Mesendoderm (in vitro differentiated cells): ENCODE measurements at regions not wholly inside any gene's neighbourhood (a gene's known extent, or its start where the extent isn't known, plus 50 kb on each side); places are given as distances from the start of the nearest gene placed in this dataset.

Experiments
- DNase-seq: peaks from one replicate; pipeline ENCODE4 v3.0.0; 2013
- H2AK5ac ChIP-seq: 2 replicates; pipeline ENCODE4 v1.6.1; 2013; ENCODE audit warnings: low read length, inconsistent platforms
- H2BK120ac ChIP-seq: 2 replicates; pipeline ENCODE4 v1.6.1; 2013; ENCODE audit warnings: low read depth, mild to moderate bottlenecking, low read length, moderate library complexity, mixed read lengths
- H2BK15ac ChIP-seq: replicated peaks from 2 replicates; pipeline ENCODE4 v1.6.1; 2013; ENCODE audit warnings: low read depth, mild to moderate bottlenecking, moderate library complexity
- H2BK5ac ChIP-seq: 2 replicates; pipeline ENCODE4 v1.6.1; 2013; ENCODE audit warnings: low read length, inconsistent platforms
- H3K18ac ChIP-seq: 2 replicates; pipeline ENCODE4 v1.6.1; 2013; ENCODE audit warnings: mild to moderate bottlenecking, low read length, mixed read lengths
- H3K23ac ChIP-seq: one replicate; pipeline ENCODE4 v1.6.1; 2013; ENCODE audit warnings: low read length
- H3K27ac ChIP-seq: 2 replicates; pipeline ENCODE4 v1.5.1; 2013; ENCODE audit warnings: low read depth, mild to moderate bottlenecking, inconsistent platforms, low read length, moderate library complexity
- H3K27me3 ChIP-seq: 2 replicates; pipeline ENCODE4 v1.6.1; 2013; ENCODE audit warnings: low read length, control low read depth, mild to moderate bottlenecking, inconsistent platforms; ENCODE audit not compliant: insufficient read depth, poor library complexity
- H3K36me3 ChIP-seq: 2 replicates; pipeline ENCODE4 v1.6.1; 2013; ENCODE audit warnings: low read length, inconsistent platforms; ENCODE audit not compliant: control insufficient read depth, insufficient read depth
- H3K4ac ChIP-seq: one replicate; pipeline ENCODE4 v1.6.1; 2013; ENCODE audit warnings: low read depth, mild to moderate bottlenecking, low read length, moderate library complexity
- H3K4me1 ChIP-seq: 2 replicates; pipeline ENCODE4 v1.6.1; 2013; ENCODE audit warnings: low read depth, low read length, inconsistent platforms; ENCODE audit not compliant: control insufficient read depth
- H3K4me2 ChIP-seq: 2 replicates; pipeline ENCODE4 v1.6.1; 2013; ENCODE audit warnings: low read length
- H3K4me3 ChIP-seq: 2 replicates; pipeline ENCODE4 v1.5.1; 2013; ENCODE audit warnings: mild to moderate bottlenecking, low read length
- H3K56ac ChIP-seq: one replicate; pipeline ENCODE4 v1.6.1; 2013; ENCODE audit warnings: low read length
- H3K79me1 ChIP-seq: 2 replicates; pipeline ENCODE4 v1.6.1; 2013; ENCODE audit warnings: low read length, inconsistent platforms
- H3K79me2 ChIP-seq: 2 replicates; pipeline ENCODE4 v1.6.1; 2013; ENCODE audit warnings: mild to moderate bottlenecking, low read length; ENCODE audit not compliant: control insufficient read depth, insufficient read depth
- H3K9ac ChIP-seq: 2 replicates; pipeline ENCODE4 v1.6.1; 2013; ENCODE audit warnings: low read length, inconsistent platforms
- H4K5ac ChIP-seq: one replicate; pipeline ENCODE4 v1.6.1; 2013; ENCODE audit warnings: low read length
- H4K8ac ChIP-seq: one replicate; pipeline ENCODE4 v1.6.1; 2013; ENCODE audit warnings: low read depth, mild to moderate bottlenecking, control low read depth, low read length, moderate library complexity
- WGBS: extraction: QIAGEN DNeasy Blood & Tissue Kit; methylation state at CpG from one replicate; pipeline ENCODE4 v1.1.7; 2013; ENCODE audit warnings: low lambda C conversion rate, missing lambda C conversion rate; ENCODE audit not compliant: insufficient coverage; ENCODE audit errors: extremely low coverage; 5-methylcytosine and 5-hydroxymethylcytosine counted together

DNA sequence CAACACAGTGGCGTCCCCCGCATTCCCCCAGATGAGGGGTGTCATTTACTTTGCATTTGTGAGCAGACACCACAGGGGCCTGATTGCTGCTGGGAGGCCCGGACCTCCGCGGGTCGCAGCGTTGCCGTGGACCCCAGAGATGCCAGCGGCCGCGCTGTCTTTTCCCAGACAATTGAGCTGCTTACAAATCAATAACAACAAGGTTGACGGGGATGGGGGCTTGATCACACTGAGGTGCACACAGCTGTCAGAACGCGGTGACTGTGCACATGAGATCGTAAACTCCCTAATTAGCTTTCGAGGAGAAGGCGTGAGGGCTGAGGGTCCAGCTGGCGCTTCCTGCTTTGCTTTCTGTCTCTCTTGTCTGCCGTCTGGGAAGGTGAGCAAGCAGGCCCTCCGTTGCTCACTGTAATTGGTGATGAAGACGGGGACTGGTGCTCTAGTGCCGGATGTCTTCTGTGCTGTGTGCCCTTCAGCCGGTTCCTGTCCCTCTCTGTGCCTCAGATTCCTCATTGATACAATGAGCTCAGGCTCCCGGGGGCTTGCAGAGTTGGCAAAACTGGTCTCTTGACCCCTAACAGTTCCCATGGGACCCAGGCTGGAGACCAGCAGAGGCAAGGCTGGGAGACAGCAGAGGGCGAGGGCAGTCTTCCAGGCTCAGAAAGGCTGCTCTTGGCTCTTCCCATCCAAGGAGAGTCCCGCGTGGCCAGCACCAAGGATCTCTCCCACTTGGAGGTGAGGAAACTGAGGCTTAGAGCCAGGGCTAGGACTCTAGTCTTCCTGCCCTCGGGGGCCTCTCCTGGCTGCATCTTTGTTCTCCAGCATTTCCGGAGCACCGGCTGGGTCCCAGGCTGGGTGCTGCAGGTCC is 126.0 kb upstream of the PMEPA1 start:
- DNase-seq: peak; percentile 36
- H3K4me3 ChIP-seq: no peak overlapping the region

DNA sequence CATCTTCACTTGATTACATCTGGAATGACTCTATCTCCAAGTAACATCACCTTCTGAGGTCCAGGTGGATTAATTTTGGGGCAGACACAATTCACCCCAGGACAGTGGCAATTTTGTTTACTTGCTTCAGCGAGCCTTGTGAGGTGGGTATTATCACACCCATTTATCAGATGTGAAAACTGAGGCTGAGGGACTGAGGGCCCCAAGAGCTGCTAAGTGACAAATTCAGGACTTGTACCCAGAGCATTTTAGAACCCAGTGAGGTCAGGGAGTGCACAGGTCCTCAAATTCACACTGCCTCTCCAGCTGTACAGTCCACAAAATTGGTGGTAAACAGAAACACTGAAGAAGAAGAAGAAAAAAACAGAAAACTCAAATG is 125.2 kb upstream of the PMEPA1 start:
- H3K36me3 ChIP-seq: no peaks in the 10 kb centered on the region
- H3K4me1 ChIP-seq: no peaks in the 10 kb centered on the region
- no peak overlapping the region for H3K18ac ChIP-seq
- H3K56ac ChIP-seq: no peak overlapping the region
- H2BK15ac ChIP-seq: no peak overlapping the region
- H3K4me2 ChIP-seq: no peak overlapping the region
- H3K27me3 ChIP-seq: no peaks in the 10 kb centered on the region
- no peaks in the 10 kb centered on the region for H3K79me2 ChIP-seq
- H3K27ac ChIP-seq: no peak overlapping the region
- H3K4ac ChIP-seq: no peak overlapping the region
- H3K23ac ChIP-seq: no peak overlapping the region
- no peak overlapping the region for H2AK5ac ChIP-seq
- H4K8ac ChIP-seq: no peak overlapping the region
- no peaks in the 10 kb centered on the region for H3K79me1 ChIP-seq
- H2BK5ac ChIP-seq: no peak overlapping the region
- H4K5ac ChIP-seq: no peak overlapping the region
- WGBS: no CpG with 5 or more reads among the region's 1 CpG
- no peak overlapping the region for H3K4me3 ChIP-seq
- H2BK120ac ChIP-seq: no peak overlapping the region
- no peak overlapping the region for H3K9ac ChIP-seq
- no peak for DNase-seq

More for the DNA sequence above, 126.0 kb upstream of the PMEPA1 start:
- H3K23ac ChIP-seq: no peak overlapping the region
- no peak overlapping the region for H4K8ac ChIP-seq
- H2AK5ac ChIP-seq: no peak overlapping the region
- no peak overlapping the region for H4K5ac ChIP-seq
- H3K4me1 ChIP-seq: no peaks in the 10 kb centered on the region
- no peak overlapping the region for H2BK120ac ChIP-seq
- H3K79me2 ChIP-seq: no peaks in the 10 kb centered on the region
- no peak overlapping the region for H3K18ac ChIP-seq
- H3K27ac ChIP-seq: no peak overlapping the region
- H3K27me3 ChIP-seq: no peaks in the 10 kb centered on the region
- H2BK5ac ChIP-seq: no peak overlapping the region
- H3K4me2 ChIP-seq: no peak overlapping the region
- no peak overlapping the region for H2BK15ac ChIP-seq
- H3K9ac ChIP-seq: no peak overlapping the region
- WGBS: no CpG with 5 or more reads among the region's 30 CpGs
- no peaks in the 10 kb centered on the region for H3K79me1 ChIP-seq
- H3K36me3 ChIP-seq: no peaks in the 10 kb centered on the region
- no peak overlapping the region for H3K4ac ChIP-seq
- H3K56ac ChIP-seq: peak overlapping the region; percentile 73

DNA sequence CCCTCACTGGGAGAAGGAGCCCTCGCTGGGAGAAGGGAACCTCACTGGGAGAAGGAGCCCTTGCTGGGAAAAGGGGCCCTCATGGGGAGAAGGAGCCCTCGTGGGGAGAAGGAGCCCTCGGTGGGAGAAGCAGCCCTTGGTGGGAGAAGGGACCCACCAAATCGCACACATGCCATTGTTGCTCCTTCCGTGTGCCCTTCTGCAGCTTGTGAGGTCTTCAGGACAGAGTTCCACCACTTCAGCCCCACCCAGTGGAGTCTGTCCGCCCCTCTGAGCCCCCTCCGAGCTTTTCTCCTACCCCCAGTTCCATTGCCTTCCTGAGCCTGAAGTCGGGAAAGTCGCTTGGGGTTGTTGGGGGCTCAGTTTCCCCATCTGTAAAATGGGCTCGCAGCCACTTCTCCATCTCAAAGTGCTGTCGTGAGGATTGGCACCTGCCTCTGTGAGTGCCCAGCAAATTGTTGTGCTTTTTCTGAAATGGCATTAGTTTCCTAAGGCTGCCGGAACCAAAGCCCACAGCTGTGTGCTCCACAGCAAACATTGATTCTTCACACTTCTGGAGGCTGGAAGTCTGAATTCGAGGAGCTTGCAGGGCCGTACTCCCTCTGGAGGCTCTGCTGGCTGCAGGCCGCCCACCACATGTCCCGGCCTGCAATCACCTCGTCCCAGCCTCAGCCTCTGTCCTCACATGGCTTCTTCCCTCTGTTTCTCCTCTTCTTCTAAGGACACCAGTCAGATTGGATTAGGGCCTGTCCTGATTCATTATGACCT is 124.7 kb upstream of the PMEPA1 start:
- H3K18ac ChIP-seq: no peak overlapping the region
- no peak overlapping the region for H4K8ac ChIP-seq
- no peaks in the 10 kb centered on the region for H3K79me1 ChIP-seq
- DNase-seq: no peak
- H2BK120ac ChIP-seq: no peak overlapping the region
- H3K27me3 ChIP-seq: no peaks in the 10 kb centered on the region
- no peak overlapping the region for H3K23ac ChIP-seq
- H4K5ac ChIP-seq: no peak overlapping the region
- no CpG with 5 or more reads among the region's 17 CpGs for WGBS
- no peak overlapping the region for H2BK15ac ChIP-seq
- H3K27ac ChIP-seq: no peak overlapping the region
- no peak overlapping the region for H3K9ac ChIP-seq
- H3K36me3 ChIP-seq: no peaks in the 10 kb centered on the region
- no peaks in the 10 kb centered on the region for H3K4me1 ChIP-seq
- no peak overlapping the region for H3K4me2 ChIP-seq
- H2BK5ac ChIP-seq: no peak overlapping the region
- no peak overlapping the region for H3K4ac ChIP-seq
- no peak overlapping the region for H3K4me3 ChIP-seq
- H3K56ac ChIP-seq: no peak overlapping the region
- H2AK5ac ChIP-seq: no peak overlapping the region
- no peaks in the 10 kb centered on the region for H3K79me2 ChIP-seq

DNA sequence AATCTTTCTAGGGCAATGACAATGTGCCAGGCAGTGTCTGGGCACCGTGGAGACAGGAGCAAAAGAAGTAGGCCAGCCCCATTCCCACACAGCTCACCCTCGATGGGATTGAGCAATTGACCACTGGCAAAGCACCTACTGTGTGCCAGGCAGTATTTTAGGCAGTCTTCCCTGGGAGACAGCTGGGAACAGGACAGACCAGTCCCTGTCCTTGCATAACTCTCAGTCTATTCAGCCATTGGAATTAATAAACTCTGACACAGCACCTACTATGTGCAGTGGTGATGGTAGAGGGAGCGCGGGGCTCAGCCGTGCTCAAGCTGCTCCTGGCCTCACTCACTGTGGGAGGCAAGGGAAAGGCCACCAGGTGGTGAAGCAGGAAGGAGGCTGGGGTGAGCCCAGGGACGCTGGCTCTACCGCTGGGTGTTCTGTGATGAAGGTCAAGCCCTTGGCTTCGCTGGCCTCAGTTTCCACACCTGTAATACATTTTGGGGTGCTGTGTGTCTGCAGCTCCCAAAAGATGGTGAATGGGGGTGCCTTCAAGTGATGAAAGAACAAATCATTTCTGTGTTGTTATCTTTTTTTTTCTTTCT is 122.3 kb upstream of the PMEPA1 start:
- Histone ChIP-seq H3K79me1 (no peaks in the 10 kb centered on the region), H3K23ac (no peak overlapping the region), H4K8ac (no peak overlapping the region), H2BK5ac (no peak overlapping the region), H3K4me3 (no peak overlapping the region), H3K4ac (no peak overlapping the region), H3K27ac (no peak overlapping the region), H3K56ac (no peak overlapping the region), H4K5ac (no peak overlapping the region), H3K18ac (no peak overlapping the region), H3K79me2 (no peaks in the 10 kb centered on the region), H3K4me1 (no peaks in the 10 kb centered on the region), H3K4me2 (no peak overlapping the region), H3K27me3 (no peaks in the 10 kb centered on the region), H3K9ac (no peak overlapping the region), H2AK5ac (no peak overlapping the region), H3K36me3 (no peaks in the 10 kb centered on the region), H2BK120ac (no peak overlapping the region), H2BK15ac (no peak overlapping the region)
- no peak for DNase-seq
- no CpG with 5 or more reads among the region's 8 CpGs for WGBS

DNA sequence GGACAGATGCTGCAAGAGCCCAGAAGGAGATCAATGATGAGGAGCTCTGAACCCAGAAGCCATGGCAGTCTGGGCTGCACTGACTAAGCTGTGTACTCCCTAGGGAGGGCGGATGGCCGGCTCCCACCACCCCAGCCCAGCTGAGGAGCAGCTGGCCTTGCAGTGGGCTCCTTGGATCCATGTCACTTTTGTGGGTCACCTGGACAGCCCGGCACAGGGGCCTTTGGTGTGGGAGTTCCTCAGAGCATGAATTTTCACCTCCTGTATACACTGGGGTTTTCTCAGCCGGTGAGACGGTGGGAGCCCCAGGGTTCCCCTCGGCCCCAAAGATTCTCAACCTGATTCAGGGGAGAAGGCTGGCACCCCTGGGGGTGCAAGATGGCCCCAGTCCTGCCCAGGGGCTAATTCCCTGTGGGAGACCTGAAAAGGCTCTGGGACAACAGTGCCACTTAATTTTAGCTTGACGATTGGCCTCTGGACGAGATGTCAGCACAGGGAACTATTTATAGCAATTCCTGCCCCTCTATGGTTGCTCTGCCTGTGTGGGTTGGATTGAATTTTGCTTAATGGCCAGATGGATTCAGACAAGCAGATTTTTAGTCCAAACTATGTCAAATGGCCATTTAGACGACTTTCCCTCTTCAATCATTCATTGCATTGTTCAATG is 121.6 kb upstream of the PMEPA1 start:
- H2BK5ac ChIP-seq: no peak overlapping the region
- no peak overlapping the region for H3K4me3 ChIP-seq
- WGBS: no CpG with 5 or more reads among the region's 9 CpGs
- no peaks in the 10 kb centered on the region for H3K79me2 ChIP-seq
- no peak overlapping the region for H3K18ac ChIP-seq
- no peak overlapping the region for H4K8ac ChIP-seq
- no peak overlapping the region for H3K9ac ChIP-seq
- H2BK15ac ChIP-seq: no peak overlapping the region
- H3K27me3 ChIP-seq: no peaks in the 10 kb centered on the region
- no peaks in the 10 kb centered on the region for H3K4me1 ChIP-seq
- no peak overlapping the region for H3K4ac ChIP-seq
- H2BK120ac ChIP-seq: no peak overlapping the region
- H2AK5ac ChIP-seq: no peak overlapping the region
- no peaks in the 10 kb centered on the region for H3K36me3 ChIP-seq
- H3K27ac ChIP-seq: no peak overlapping the region
- DNase-seq: no peak
- no peak overlapping the region for H3K56ac ChIP-seq
- no peak overlapping the region for H3K4me2 ChIP-seq
- no peak overlapping the region for H4K5ac ChIP-seq
- no peaks in the 10 kb centered on the region for H3K79me1 ChIP-seq
- H3K23ac ChIP-seq: no peak overlapping the region
